Gastroesophageal sphincter (tissue), 4 donors: ENCODE measurements at regions not wholly inside any gene's neighbourhood (a gene's known extent, or its start where the extent isn't known, plus 50 kb on each side); places are given as distances from the start of the nearest gene placed in this dataset.
"Not testable (repeated sequence)": the region's sequence is repeated elsewhere in the genome, so short reads cannot be mapped to it uniquely, and the experiment has no call there.

Experiments used
- ATAC-seq: fragments of 150-250 bp; one replicate; pipeline ENCODE4 v1.9.1; 2016; ENCODE audit warnings: mild to moderate bottlenecking, moderate library complexity
- H3K27ac ChIP-seq, 4 donors: fragments of 200-600 bp; sonication (generic) in 3 of 4; 1 replicate in 3 of 4; 2 replicates in 1 of 4; pipeline ENCODE4 v1.5.1; 2016 to 2019
- H3K27me3 ChIP-seq: fragments of 200-600 bp; sonication (generic); one replicate; pipeline ENCODE4 v1.5.1; 2019
- H3K36me3 ChIP-seq, 2 donors: fragments of 200-600 bp; sonication (generic); one replicate each; pipeline ENCODE4 v1.5.1; 2019; ENCODE audit warnings: control low read depth in 1 of 2
- H3K4me1 ChIP-seq, 3 donors: fragments of 200-600 bp; sonication (generic); 1 replicate in 2 of 3; 2 replicates in 1 of 3; pipeline ENCODE4 v1.5.1; 2016 to 2019; ENCODE audit warnings: control low read depth in 2 of 3
- H3K4me3 ChIP-seq, 2 donors: fragments of 200-600 bp; sonication (generic); one replicate each; pipeline ENCODE4 v1.5.1; 2019; ENCODE audit warnings: mild to moderate bottlenecking in 1 of 2, moderate library complexity in 1 of 2
- H3K9me3 ChIP-seq, 3 donors: fragments of 200-600 bp; sonication (generic); one replicate each; pipeline ENCODE4 v1.5.1; 2017 to 2019; ENCODE audit warnings: control low read depth in 2 of 3
- EP300 ChIP-seq: sonication (generic); formaldehyde crosslinking; IDR thresholded peaks from one replicate; pipeline ENCODE4 v1.6.1; 2017; ENCODE audit warnings: antibody characterized with exemption, mild to moderate bottlenecking
- POLR2A ChIP-seq, 2 donors: fragments of 450-650 bp; IDR thresholded peaks; one replicate each; pipeline ENCODE4 v1.6.1; 2017; ENCODE audit warnings: antibody characterized with exemption in 2 of 2, mild to moderate bottlenecking in 2 of 2, moderate library complexity in 1 of 2
- POLR2AphosphoS5 ChIP-seq: sonication (generic); formaldehyde crosslinking; IDR thresholded peaks from one replicate; pipeline ENCODE4 v1.6.1; 2017; ENCODE audit warnings: antibody characterized with exemption
- WGBS, 2 donors: methylation state at CpG; one replicate each; pipeline ENCODE4 v1.1.5; 2018; ENCODE audit warnings: low coverage in 1 of 2; 5-methylcytosine and 5-hydroxymethylcytosine counted together
- TF ChIP-seq, protein P1 (sequence below), 4 experiments: fragments of 200-600 bp in 2 of 4; fragments of 450-650 bp in 2 of 4; sonication (generic) in 1 of 4; IDR thresholded peaks; one replicate each; pipeline ENCODE4 v1.5.1; 2017 to 2019; ENCODE audit warnings: antibody characterized with exemption in 4 of 4, mild to moderate bottlenecking in 2 of 4, moderate library complexity in 2 of 4

DNA sequence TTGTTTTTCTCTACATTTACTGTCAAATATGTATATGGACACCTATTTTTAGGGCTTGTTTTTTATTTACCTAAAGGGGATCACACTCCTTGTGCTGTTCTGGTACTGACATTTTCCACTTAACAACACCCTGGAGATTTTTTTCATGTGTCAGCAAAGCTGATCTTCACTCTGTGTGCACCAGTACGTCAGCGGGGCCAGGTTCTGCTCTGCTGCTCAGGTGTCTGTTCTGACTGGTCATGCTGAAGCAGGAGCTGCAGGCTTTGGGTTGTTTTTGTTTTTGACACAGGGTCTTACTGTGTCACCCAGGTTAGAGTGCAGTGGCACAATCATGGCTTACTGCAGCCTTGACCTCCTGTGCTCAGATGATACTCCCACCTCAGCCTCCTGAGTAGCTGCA is 81.9 kb upstream of the CCND2 start:
- Histone ChIP-seq H3K4me1 (no peaks in the 10 kb centered on the region), H3K9me3 (no peaks in the 10 kb centered on the region), H3K36me3 (no peaks in the 10 kb centered on the region), H3K4me3 (no peak overlapping the region), H3K27ac (no peak overlapping the region), H3K27me3 (peaks cover 25% of the 10 kb centered on the region)
- WGBS, 2 donors: 100% methylated on average over 1 to 2 of the region's 2 CpGs
- no peak for TF ChIP-seq EP300
- TF ChIP-seq, protein P1, sequence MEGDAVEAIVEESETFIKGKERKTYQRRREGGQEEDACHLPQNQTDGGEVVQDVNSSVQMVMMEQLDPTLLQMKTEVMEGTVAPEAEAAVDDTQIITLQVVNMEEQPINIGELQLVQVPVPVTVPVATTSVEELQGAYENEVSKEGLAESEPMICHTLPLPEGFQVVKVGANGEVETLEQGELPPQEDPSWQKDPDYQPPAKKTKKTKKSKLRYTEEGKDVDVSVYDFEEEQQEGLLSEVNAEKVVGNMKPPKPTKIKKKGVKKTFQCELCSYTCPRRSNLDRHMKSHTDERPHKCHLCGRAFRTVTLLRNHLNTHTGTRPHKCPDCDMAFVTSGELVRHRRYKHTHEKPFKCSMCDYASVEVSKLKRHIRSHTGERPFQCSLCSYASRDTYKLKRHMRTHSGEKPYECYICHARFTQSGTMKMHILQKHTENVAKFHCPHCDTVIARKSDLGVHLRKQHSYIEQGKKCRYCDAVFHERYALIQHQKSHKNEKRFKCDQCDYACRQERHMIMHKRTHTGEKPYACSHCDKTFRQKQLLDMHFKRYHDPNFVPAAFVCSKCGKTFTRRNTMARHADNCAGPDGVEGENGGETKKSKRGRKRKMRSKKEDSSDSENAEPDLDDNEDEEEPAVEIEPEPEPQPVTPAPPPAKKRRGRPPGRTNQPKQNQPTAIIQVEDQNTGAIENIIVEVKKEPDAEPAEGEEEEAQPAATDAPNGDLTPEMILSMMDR (IDR thresholded peaks at IDR 0.05): no peak
- no peak for TF ChIP-seq POLR2A (IDR thresholded peaks at IDR 0.05)
- TF ChIP-seq POLR2AphosphoS5: no peak
- ATAC-seq: no peak

DNA sequence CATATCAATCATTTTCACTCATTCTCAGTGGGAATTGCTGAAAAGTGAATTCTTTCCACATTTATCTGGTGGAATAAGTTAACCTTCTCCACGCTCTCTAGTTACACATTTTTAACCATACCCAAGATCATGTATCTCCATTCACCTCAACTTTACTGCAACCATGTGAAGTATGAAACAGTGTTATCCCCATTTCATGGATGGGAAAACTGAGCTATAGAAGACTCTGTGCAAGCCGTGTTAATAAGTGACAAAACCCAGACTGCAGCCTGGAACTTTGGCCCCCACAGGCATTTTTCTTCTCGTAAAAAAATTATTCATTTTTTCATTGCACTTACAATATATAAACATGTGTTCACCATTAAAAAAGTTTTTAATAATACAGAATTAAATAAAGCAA is 82.4 kb upstream of the CCND2 start:
- H3K27me3 ChIP-seq: peaks cover 25% of the 10 kb centered on the region
- ATAC-seq: no peak
- 55 to 63% methylated on average over 3 of the region's 3 CpGs for WGBS, 2 donors
- TF ChIP-seq POLR2A (IDR thresholded peaks at IDR 0.05) (no peak), EP300 (no peak), POLR2AphosphoS5 (no peak)
- TF ChIP-seq, protein P1 (IDR thresholded peaks at IDR 0.05): no peak
- H3K4me3 ChIP-seq: no peak overlapping the region
- no peaks in the 10 kb centered on the region for H3K9me3 ChIP-seq
- no peaks in the 10 kb centered on the region for H3K4me1 ChIP-seq
- no peaks in the 10 kb centered on the region for H3K36me3 ChIP-seq
- no peak overlapping the region for H3K27ac ChIP-seq

DNA sequence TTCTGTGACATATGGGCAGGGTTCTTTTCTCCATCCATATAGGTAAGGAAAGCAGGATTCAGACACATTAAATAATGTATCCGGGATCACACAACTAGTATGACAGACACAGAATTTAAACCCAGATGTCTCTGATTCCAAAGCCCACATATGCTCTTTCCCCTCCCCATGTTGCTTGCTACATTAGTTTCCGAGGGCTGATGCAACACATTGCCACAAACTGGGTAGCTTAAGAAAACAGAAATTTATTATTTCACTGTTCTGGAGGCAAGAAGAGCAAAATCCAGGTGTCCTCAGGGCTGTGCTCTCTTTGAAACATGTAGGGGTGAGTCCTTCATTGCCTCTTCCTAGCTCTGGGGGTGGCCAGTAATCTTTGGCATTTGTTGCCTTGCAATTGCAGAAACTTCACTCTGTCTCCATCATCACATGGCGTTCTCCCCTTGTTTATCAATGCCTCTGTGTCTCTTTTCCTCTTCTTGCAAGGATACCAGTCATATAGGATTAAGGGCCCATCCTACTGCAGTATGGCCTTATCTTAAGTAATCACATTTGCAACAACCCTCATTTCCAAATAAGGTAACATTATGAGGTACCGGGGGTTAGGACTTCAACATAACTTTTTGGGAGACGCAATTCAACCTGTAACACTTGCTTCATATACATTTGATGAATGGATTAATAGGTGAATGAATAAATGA is 83.0 kb upstream of the CCND2 start:
- Histone ChIP-seq H3K36me3 (no peaks in the 10 kb centered on the region), H3K27me3 (peaks cover 20% of the 10 kb centered on the region), H3K4me3 (no peak overlapping the region), H3K9me3 (no peaks in the 10 kb centered on the region), H3K4me1 (no peaks in the 10 kb centered on the region), H3K27ac (no peak overlapping the region)
- 71 to 79% methylated on average over 3 to 5 of the region's 5 CpGs for WGBS, 2 donors
- no peak for TF ChIP-seq POLR2AphosphoS5
- TF ChIP-seq EP300: no peak
- TF ChIP-seq, protein P1 (IDR thresholded peaks at IDR 0.05): no peak
- no peak for TF ChIP-seq POLR2A (IDR thresholded peaks at IDR 0.05)
- ATAC-seq: no peak

DNA sequence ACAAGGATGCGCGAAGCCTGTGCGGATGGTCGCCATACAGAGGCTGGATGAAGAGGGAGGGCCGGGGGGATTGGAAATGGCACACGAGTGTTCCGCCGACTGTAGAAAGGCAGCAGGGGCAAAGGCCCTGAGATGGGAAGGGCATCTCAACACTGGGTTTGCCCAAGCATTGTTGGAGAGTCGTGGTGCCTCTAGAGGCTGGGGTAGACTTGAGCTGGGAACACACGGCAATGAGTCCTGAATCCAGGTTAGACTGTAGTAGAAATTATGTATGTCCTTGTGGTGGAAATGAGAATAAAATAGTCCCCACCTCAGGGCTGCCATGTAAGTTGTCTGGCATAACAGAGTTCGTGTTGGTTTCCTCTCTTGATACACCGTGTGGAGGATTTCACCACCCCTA is 83.8 kb upstream of the CCND2 start:
- Histone ChIP-seq H3K4me1 (no peaks in the 10 kb centered on the region), H3K9me3 (no peaks in the 10 kb centered on the region), H3K27ac (no peak overlapping the region), H3K4me3 (no peak overlapping the region), H3K27me3 (peaks cover 14% of the 10 kb centered on the region), H3K36me3 (no peaks in the 10 kb centered on the region)
- WGBS, 2 donors: 41 to 85% methylated on average over 3 to 12 of the region's 12 CpGs
- TF ChIP-seq, protein P1 (IDR thresholded peaks at IDR 0.05): no peak
- TF ChIP-seq EP300: no peak
- no peak for TF ChIP-seq POLR2A (IDR thresholded peaks at IDR 0.05)
- no peak for TF ChIP-seq POLR2AphosphoS5
- ATAC-seq: no peak

GRCh38 chr12:4187916-4188315 is 85.6 kb upstream of the CCND2 start:
- 92 to 94% methylated on average over 4 of the region's 4 CpGs for WGBS, 2 donors
- TF ChIP-seq POLR2AphosphoS5: no peak
- TF ChIP-seq POLR2A (IDR thresholded peaks at IDR 0.05): no peak
- TF ChIP-seq, protein P1 (IDR thresholded peaks at IDR 0.05): no peak
- no peak for TF ChIP-seq EP300
- no peak overlapping the region for H3K4me3 ChIP-seq
- H3K36me3 ChIP-seq: no peaks in the 10 kb centered on the region
- peaks cover 10% of the 10 kb centered on the region for H3K27me3 ChIP-seq
- no peak overlapping the region for H3K27ac ChIP-seq
- peaks cover 0 to 8% (median 0%) of the 10 kb centered on the region in 3 donors for H3K9me3 ChIP-seq
- no peaks in the 10 kb centered on the region for H3K4me1 ChIP-seq
- no peak for ATAC-seq

DNA sequence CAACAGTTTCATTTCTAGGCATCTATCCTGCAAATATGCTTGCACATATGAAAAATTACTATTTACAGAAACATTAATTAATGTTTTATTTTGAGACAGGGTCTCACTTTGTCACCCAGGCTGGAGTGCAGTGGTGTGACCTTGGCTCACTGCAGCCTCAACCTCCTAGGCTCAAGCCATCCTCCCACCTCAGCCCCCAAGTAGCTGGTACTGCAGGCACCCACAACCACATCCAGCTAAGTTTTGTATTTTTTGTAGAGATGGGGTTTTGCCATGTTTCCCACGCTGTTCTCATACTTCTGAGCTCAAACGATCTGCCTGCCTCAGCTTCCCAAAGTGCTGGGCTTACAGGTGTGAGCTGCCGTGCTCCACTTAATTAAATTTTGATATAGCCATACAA is 86.2 kb upstream of the CCND2 start:
- H3K9me3 ChIP-seq: peaks cover 0 to 11% (median 0%) of the 10 kb centered on the region in 3 donors
- ATAC-seq: not testable (repeated sequence)
- 0 to 47% methylated on average over 1 to 3 of the region's 3 CpGs for WGBS, 2 donors

More for the DNA sequence above, 86.2 kb upstream of the CCND2 start:
- H3K4me3 ChIP-seq, H3K27ac ChIP-seq, H3K4me1 ChIP-seq, H3K27me3 ChIP-seq, H3K36me3 ChIP-seq: not testable (repeated sequence)
